ENCODE measurements at regions not wholly inside any gene's neighbourhood (a gene's known extent, or its start where the extent isn't known, plus 50 kb on each side); places are given as distances from the start of the nearest gene placed in this dataset.
"Not testable (repeated sequence)": the region's sequence is repeated elsewhere in the genome, so short reads cannot be mapped to it uniquely, and the experiment has no call there.

DNA sequence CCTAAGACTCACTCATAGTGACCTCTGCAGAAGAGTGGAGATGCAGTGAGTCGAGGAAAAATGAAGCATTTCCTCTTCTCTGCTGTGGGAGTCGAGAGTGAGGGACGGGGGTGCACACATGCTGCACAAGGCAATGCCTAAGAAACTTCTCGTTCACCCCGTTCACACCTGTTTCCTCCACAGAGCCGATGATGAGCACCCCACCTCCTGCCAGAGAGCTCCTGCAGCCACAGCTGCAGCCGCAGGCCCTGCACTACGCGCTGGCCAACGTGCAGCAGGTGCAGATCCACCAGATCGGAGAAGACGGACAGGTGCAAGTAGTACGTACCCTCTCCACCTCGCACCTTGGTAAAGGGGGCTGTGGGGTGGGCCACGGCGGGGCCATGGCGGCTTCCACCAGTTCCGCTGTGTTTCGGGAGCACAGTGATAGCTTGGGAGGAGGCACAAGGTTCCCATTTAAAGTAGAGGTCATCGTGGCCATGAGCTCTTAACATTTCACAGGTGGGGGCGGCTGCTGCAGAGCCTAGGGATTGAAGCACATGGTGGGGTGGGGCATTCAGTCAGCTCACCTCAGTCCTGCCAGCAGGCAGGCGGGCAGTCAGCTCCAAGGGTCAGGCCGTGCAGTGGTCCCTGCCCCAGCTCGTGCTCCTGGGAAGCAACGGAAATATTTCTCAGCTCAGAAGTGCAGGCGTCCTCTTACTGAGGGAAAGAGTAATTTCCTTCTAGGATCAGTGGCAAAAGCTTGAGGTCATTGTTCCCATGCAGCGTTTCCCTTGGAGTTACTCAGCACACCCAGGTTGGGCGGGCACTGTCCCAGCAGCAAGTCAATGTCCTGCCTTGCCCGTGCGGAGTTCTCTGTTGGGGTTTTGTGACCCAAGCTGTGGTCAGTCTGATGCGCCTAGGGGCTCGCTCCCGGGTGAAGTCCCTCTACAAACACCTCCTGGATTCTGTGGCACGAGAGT lies 80.1 kb downstream of the NPIPB11 start:
- H3K4me3 ChIP-seq; H3K9me3 ChIP-seq; intact Hi-C loops (cut with DNase I; ENCODE audit: low total_unique reads); DNase-seq; H3K4me1 ChIP-seq; ATAC-seq; H3K27me3 ChIP-seq; H3K36me3 ChIP-seq; H3K27ac ChIP-seq; in situ Hi-C loops (cut with MboI; ENCODE audit: low sequenced_read_pairs in 4 of 4): not testable (repeated sequence)

DNA sequence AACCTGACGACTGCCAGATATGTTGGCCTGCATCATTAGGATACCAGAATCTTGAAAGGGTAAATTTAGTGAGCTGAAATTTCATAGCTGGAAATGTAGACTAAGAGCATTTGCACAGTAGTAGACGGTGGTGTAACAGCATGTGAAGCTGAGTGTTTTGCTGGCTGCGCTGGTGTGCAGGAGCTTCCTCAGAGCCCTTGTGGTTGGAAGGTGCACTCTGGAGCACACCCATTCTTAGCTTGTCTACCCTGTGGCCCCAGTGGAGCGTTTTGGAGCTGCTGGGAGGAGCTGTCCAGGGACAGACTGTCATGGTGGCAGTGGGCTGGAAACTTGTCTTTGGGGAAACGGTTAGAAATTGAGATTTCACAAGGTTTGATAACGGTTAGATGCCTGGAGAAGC lies 82.8 kb downstream of the NPIPB11 start:
- H3K27me3 ChIP-seq; DNase-seq; H3K27ac ChIP-seq; in situ Hi-C loops (cut with MboI; ENCODE audit: low sequenced_read_pairs in 4 of 4); H3K36me3 ChIP-seq; intact Hi-C loops (cut with DNase I; ENCODE audit: low total_unique reads); H3K4me3 ChIP-seq; H3K4me1 ChIP-seq; H3K9me3 ChIP-seq; ATAC-seq: not testable (repeated sequence)

DNA sequence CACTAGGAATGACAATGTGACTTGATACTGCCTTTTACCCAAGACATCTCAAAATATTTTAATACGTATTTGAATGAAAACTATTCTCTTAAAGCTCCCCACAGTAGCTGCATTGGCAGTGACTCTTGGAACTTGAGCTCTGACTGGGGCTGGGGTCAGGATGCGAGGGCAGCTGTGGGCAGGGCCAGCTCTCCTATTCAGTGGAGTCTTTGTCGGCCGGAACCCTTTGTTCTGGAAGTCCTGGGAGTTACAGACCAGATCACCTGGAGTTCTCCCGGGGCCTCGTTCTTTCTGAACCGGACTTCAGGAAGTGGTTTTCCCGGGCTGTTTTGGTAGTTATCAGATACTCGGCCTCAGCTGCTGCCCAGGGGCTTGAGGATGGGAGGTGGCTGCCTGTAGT lies 84.9 kb downstream of the NPIPB11 start:
- DNase-seq = no peak
- Histone ChIP-seq H3K36me3 (no peaks in the 10 kb centered on the region), H3K27ac (no peak overlapping the region), H3K4me1 (no peaks in the 10 kb centered on the region), H3K27me3 (no peaks in the 10 kb centered on the region), H3K9me3 (no peaks in the 10 kb centered on the region), H3K4me3 (no peak overlapping the region)
- TF ChIP-seq POLR2A (IDR thresholded peaks at IDR 0.05) = no peak
- TF ChIP-seq, protein P1, sequence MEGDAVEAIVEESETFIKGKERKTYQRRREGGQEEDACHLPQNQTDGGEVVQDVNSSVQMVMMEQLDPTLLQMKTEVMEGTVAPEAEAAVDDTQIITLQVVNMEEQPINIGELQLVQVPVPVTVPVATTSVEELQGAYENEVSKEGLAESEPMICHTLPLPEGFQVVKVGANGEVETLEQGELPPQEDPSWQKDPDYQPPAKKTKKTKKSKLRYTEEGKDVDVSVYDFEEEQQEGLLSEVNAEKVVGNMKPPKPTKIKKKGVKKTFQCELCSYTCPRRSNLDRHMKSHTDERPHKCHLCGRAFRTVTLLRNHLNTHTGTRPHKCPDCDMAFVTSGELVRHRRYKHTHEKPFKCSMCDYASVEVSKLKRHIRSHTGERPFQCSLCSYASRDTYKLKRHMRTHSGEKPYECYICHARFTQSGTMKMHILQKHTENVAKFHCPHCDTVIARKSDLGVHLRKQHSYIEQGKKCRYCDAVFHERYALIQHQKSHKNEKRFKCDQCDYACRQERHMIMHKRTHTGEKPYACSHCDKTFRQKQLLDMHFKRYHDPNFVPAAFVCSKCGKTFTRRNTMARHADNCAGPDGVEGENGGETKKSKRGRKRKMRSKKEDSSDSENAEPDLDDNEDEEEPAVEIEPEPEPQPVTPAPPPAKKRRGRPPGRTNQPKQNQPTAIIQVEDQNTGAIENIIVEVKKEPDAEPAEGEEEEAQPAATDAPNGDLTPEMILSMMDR (IDR thresholded peaks at IDR 0.05 in 4 of 5, conservative IDR thresholded peaks at IDR 0.05 in 1 of 5) = no peak
- intact Hi-C loops (cut with DNase I; ENCODE audit: low total_unique reads) = no loop called here
- in situ Hi-C loops (cut with MboI; ENCODE audit: low sequenced_read_pairs in 4 of 4) = no loop called here
- no peak for ATAC-seq

DNA sequence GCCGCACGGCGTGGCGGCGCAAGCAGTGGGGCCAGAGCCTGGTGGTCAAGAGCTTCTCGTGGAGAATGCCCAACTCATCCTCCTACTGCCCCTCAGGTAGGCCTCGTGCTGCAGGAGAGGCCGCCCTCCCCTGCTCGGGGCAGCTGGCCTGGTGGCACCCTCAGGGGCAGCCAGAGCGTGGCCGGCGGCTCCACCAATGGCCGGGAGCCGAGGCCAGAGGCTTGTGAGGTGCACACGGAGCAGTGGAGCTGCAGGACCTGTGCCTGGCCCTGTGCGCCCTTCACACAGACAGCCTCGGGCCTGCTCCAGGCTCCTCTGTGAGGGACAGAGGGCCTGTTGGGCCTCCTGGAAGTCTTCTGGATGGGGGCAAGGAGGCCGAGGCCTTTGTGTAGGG lies 85.5 kb downstream of the NPIPB11 start:
- TF ChIP-seq POLR2A (IDR thresholded peaks at IDR 0.05) = no peak
- TF ChIP-seq, protein P1 (IDR thresholded peaks at IDR 0.05 in 4 of 5, conservative IDR thresholded peaks at IDR 0.05 in 1 of 5) = no peak
- H3K4me3 ChIP-seq = no peak overlapping the region
- H3K36me3 ChIP-seq = no peaks in the 10 kb centered on the region
- intact Hi-C loops (cut with DNase I; ENCODE audit: low total_unique reads) (no loop called here), in situ Hi-C loops (cut with MboI; ENCODE audit: low sequenced_read_pairs in 4 of 4) (no loop called here)
- H3K4me1 ChIP-seq = no peaks in the 10 kb centered on the region
- ATAC-seq (no peak), DNase-seq (no peak)
- H3K9me3 ChIP-seq = no peaks in the 10 kb centered on the region
- no peaks in the 10 kb centered on the region for H3K27me3 ChIP-seq
- no peak overlapping the region for H3K27ac ChIP-seq

DNA sequence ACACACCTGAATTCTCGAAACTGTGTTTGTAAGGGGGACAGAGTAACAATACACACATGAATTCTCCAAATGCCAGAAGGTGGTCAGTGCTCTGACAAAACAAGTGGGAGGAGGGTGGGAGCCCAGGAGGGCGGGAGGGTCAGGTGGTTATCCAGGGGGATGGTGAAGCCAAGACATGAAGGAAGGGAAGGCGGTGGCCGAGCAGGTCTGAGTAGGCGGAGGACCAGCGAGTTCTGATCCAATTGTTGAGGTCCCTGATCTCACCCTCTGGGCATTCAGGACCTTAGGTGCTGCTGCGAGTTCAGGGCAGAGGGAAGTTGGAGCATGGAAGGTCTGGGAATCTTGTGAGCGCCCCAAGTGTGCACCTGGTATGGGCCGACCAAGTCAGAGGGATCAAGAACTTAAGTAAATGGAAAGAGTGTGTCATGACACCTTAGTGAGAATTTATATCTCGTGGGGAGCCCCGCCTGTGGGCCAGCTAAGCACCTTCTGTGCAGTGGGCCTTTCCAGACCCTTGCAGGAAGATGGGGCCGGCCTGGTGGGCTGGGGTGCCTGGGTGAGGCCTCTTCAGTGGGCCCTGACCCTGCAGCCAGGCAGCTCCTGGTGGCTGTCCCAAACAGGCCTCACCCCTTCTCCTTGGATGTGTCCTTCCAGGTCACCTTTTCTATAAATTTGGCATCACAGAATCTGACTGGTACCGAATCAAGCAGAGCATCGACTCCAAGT lies 86.1 kb downstream of the NPIPB11 start:
- no peaks in the 10 kb centered on the region for H3K4me1 ChIP-seq
- no peak for DNase-seq
- in situ Hi-C loops (cut with MboI; ENCODE audit: low sequenced_read_pairs in 4 of 4) (no loop called here), intact Hi-C loops (cut with DNase I; ENCODE audit: low total_unique reads) (no loop called here)
- no peak overlapping the region for H3K4me3 ChIP-seq
- H3K27ac ChIP-seq = no peak overlapping the region
- H3K36me3 ChIP-seq = no peaks in the 10 kb centered on the region
- H3K9me3 ChIP-seq = no peaks in the 10 kb centered on the region
- no peaks in the 10 kb centered on the region for H3K27me3 ChIP-seq
- TF ChIP-seq, protein P1 (IDR thresholded peaks at IDR 0.05 in 4 of 5, conservative IDR thresholded peaks at IDR 0.05 in 1 of 5) = no peak
- no peak for ATAC-seq

Data from gastrocnemius medialis (tissue), 4 donors.